SK-N-SH treated with all-trans-retinoic acid at 6 μM for 48 hours (cell line): ENCODE measurements at regions not wholly inside any gene's neighbourhood (a gene's known extent, or its start where the extent isn't known, plus 50 kb on each side); places are given as distances from the start of the nearest gene placed in this dataset.

Experiments
- ATAC-seq: fragments of 200-7000 bp; cut with Tn5 transposase; 3 replicates; pipeline ENCODE4 v1.9.1; 2020; ENCODE audit warnings: mild to moderate bottlenecking, moderate library complexity
- ARNTL ChIP-seq: fragments of 450-650 bp; formaldehyde crosslinking; IDR thresholded peaks from 2 replicates; pipeline ENCODE4 v1.5.0; 2020; ENCODE audit warnings: low read depth, mild to moderate bottlenecking, moderate library complexity, borderline replicate concordance
- BACH2 ChIP-seq: fragments of 250-450 bp; sonication (Bioruptor Pico); IDR thresholded peaks from 2 replicates; pipeline ENCODE4 v1.9.0; 2021; ENCODE audit warnings: mild to moderate bottlenecking, borderline replicate concordance
- CSDC2 ChIP-seq: fragments of 250-450 bp; sonication (Bioruptor Pico); IDR thresholded peaks from 2 replicates; pipeline ENCODE4 v1.5.0; 2020; ENCODE audit warnings: mild to moderate bottlenecking, moderate library complexity
- ESRRG ChIP-seq: fragments of 250-450 bp; sonication (Bioruptor Pico); IDR thresholded peaks from 2 replicates; pipeline ENCODE4 v1.6.1; 2021; ENCODE audit warnings: mild to moderate bottlenecking
- GLIS3 ChIP-seq: fragments of 250-450 bp; sonication (Bioruptor Pico); IDR thresholded peaks from 2 replicates; pipeline ENCODE4 v1.5.0; 2020; ENCODE audit warnings: mild to moderate bottlenecking, moderate library complexity
- ISL1 ChIP-seq: fragments of 250-450 bp; sonication (Bioruptor Pico); IDR thresholded peaks from 2 replicates; pipeline ENCODE4 v2.1.2; 2022; ENCODE audit warnings: mild to moderate bottlenecking, moderate library complexity
- PPARA ChIP-seq: fragments of 250-450 bp; sonication (Bioruptor Pico); IDR thresholded peaks from 2 replicates; pipeline ENCODE4 v1.5.0; 2020; ENCODE audit warnings: mild to moderate bottlenecking, borderline replicate concordance
- RARB ChIP-seq: fragments of 250-450 bp; sonication (Bioruptor Pico); IDR thresholded peaks from 2 replicates; pipeline ENCODE4 v1.8.0; 2021; ENCODE audit warnings: mild to moderate bottlenecking, moderate library complexity
- SNAI2 ChIP-seq: fragments of 250-450 bp; sonication (Bioruptor Pico); IDR thresholded peaks from 2 replicates; pipeline ENCODE4 v1.5.0; 2020; ENCODE audit warnings: mild to moderate bottlenecking, moderate library complexity
- TCF4 ChIP-seq: fragments of 250-450 bp; sonication (Bioruptor Pico); IDR thresholded peaks from 2 replicates; pipeline ENCODE4 v1.8.0; 2021; ENCODE audit warnings: mild to moderate bottlenecking, moderate library complexity, borderline replicate concordance
- TOX ChIP-seq: fragments of 250-450 bp; sonication (Bioruptor Pico); IDR thresholded peaks from 2 replicates; pipeline ENCODE4 v1.8.0; 2021; ENCODE audit warnings: mild to moderate bottlenecking, moderate library complexity, borderline replicate concordance
- ZC3H10 ChIP-seq: fragments of 250-450 bp; sonication (Bioruptor Pico); IDR thresholded peaks from 2 replicates; pipeline ENCODE4 v1.5.1; 2021; ENCODE audit warnings: mild to moderate bottlenecking, moderate library complexity
- ZFP3 ChIP-seq: fragments of 250-450 bp; sonication (Bioruptor Pico); IDR thresholded peaks from 2 replicates; pipeline ENCODE4 v1.5.0; 2020; ENCODE audit warnings: mild to moderate bottlenecking, moderate library complexity
- ZFP30 ChIP-seq: fragments of 450-650 bp; formaldehyde crosslinking; IDR thresholded peaks from 2 replicates; pipeline ENCODE4 v1.5.0; 2022; ENCODE audit warnings: mild to moderate bottlenecking, moderate library complexity
- ZNF70 ChIP-seq: fragments of 450-650 bp; formaldehyde crosslinking; IDR thresholded peaks from 2 replicates; pipeline ENCODE4 v1.5.0; 2020; ENCODE audit warnings: mild to moderate bottlenecking, moderate library complexity
- ZNF8 ChIP-seq: fragments of 450-650 bp; formaldehyde crosslinking; IDR thresholded peaks from 2 replicates; pipeline ENCODE4 v1.5.0; 2020; ENCODE audit warnings: mild to moderate bottlenecking, moderate library complexity
- TF ChIP-seq, protein P1 (sequence below): fragments of 250-450 bp; sonication (Bioruptor Pico); IDR thresholded peaks from 2 replicates; pipeline ENCODE4 v1.8.0; 2020; ENCODE audit warnings: mild to moderate bottlenecking, moderate library complexity, borderline replicate concordance
- TF ChIP-seq, protein P2 (sequence below): fragments of 250-450 bp; sonication (Bioruptor Pico); IDR thresholded peaks from 2 replicates; pipeline ENCODE4 v1.5.1; 2021; ENCODE audit warnings: mild to moderate bottlenecking, moderate library complexity
- TF ChIP-seq, protein P3 (sequence below): fragments of 250-450 bp; sonication (Bioruptor Pico); IDR thresholded peaks from 2 replicates; pipeline ENCODE4 v1.5.0; 2020; ENCODE audit warnings: mild to moderate bottlenecking, moderate library complexity
- TF ChIP-seq, protein P4 (sequence below): fragments of 250-450 bp; sonication (Bioruptor Pico); IDR thresholded peaks from 2 replicates; pipeline ENCODE4 v1.5.1; 2020; ENCODE audit warnings: low read depth, mild to moderate bottlenecking, moderate library complexity
- TF ChIP-seq, protein P5 (sequence below): fragments of 250-450 bp; sonication (Bioruptor Pico); IDR thresholded peaks from 2 replicates; pipeline ENCODE4 v1.8.0; 2021; ENCODE audit warnings: low read depth, mild to moderate bottlenecking, moderate library complexity, borderline replicate concordance

DNA sequence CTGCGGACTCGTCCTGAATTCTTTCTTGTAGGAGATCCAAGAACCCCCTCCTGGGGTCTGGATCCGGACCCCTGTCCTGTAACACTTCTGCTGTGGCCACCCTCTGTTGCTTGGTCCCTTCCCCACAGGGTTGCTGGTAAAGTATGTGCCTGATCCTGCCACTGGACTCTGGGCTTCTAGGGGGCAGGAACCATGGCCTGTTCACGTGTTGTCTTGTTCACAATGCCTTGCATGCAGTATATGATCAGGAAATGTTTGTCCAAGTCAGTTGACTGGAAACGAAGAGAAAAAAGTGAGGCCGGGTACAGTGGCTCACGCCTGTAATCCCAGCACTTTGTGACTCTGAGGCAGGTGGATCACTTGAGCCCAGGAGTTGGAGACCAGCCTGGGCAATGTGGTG lies 139.3 kb upstream of the ALDH1B1 start:
- no peak for ATAC-seq
- TF ChIP-seq ZFP3 (CRISPR knock-in tag): no peak
- no peak for TF ChIP-seq PPARA (CRISPR knock-in tag)
- TF ChIP-seq, protein P1, sequence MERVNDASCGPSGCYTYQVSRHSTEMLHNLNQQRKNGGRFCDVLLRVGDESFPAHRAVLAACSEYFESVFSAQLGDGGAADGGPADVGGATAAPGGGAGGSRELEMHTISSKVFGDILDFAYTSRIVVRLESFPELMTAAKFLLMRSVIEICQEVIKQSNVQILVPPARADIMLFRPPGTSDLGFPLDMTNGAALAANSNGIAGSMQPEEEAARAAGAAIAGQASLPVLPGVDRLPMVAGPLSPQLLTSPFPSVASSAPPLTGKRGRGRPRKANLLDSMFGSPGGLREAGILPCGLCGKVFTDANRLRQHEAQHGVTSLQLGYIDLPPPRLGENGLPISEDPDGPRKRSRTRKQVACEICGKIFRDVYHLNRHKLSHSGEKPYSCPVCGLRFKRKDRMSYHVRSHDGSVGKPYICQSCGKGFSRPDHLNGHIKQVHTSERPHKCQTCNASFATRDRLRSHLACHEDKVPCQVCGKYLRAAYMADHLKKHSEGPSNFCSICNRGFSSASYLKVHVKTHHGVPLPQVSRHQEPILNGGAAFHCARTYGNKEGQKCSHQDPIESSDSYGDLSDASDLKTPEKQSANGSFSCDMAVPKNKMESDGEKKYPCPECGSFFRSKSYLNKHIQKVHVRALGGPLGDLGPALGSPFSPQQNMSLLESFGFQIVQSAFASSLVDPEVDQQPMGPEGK (CRISPR knock-in tag): no peak
- TF ChIP-seq ARNTL (CRISPR knock-in tag): no peak
- no peak for TF ChIP-seq RARB (CRISPR knock-in tag)
- TF ChIP-seq TOX: no peak
- TF ChIP-seq, protein P2, sequence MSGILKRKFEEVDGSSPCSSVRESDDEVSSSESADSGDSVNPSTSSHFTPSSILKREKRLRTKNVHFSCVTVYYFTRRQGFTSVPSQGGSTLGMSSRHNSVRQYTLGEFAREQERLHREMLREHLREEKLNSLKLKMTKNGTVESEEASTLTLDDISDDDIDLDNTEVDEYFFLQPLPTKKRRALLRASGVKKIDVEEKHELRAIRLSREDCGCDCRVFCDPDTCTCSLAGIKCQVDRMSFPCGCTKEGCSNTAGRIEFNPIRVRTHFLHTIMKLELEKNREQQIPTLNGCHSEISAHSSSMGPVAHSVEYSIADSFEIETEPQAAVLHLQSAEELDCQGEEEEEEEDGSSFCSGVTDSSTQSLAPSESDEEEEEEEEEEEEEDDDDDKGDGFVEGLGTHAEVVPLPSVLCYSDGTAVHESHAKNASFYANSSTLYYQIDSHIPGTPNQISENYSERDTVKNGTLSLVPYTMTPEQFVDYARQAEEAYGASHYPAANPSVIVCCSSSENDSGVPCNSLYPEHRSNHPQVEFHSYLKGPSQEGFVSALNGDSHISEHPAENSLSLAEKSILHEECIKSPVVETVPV (CRISPR knock-in tag): no peak
- TF ChIP-seq, protein P3, sequence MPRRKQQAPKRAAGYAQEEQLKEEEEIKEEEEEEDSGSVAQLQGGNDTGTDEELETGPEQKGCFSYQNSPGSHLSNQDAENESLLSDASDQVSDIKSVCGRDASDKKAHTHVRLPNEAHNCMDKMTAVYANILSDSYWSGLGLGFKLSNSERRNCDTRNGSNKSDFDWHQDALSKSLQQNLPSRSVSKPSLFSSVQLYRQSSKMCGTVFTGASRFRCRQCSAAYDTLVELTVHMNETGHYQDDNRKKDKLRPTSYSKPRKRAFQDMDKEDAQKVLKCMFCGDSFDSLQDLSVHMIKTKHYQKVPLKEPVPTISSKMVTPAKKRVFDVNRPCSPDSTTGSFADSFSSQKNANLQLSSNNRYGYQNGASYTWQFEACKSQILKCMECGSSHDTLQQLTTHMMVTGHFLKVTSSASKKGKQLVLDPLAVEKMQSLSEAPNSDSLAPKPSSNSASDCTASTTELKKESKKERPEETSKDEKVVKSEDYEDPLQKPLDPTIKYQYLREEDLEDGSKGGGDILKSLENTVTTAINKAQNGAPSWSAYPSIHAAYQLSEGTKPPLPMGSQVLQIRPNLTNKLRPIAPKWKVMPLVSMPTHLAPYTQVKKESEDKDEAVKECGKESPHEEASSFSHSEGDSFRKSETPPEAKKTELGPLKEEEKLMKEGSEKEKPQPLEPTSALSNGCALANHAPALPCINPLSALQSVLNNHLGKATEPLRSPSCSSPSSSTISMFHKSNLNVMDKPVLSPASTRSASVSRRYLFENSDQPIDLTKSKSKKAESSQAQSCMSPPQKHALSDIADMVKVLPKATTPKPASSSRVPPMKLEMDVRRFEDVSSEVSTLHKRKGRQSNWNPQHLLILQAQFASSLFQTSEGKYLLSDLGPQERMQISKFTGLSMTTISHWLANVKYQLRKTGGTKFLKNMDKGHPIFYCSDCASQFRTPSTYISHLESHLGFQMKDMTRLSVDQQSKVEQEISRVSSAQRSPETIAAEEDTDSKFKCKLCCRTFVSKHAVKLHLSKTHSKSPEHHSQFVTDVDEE (CRISPR knock-in tag): no peak
- TF ChIP-seq GLIS3 (CRISPR knock-in tag): no peak
- TF ChIP-seq SNAI2 (CRISPR knock-in tag): no peak
- TF ChIP-seq ZFP30: no peak
- no peak for TF ChIP-seq CSDC2 (CRISPR knock-in tag)
- TF ChIP-seq ESRRG (CRISPR knock-in tag): no peak
- TF ChIP-seq, protein P4, sequence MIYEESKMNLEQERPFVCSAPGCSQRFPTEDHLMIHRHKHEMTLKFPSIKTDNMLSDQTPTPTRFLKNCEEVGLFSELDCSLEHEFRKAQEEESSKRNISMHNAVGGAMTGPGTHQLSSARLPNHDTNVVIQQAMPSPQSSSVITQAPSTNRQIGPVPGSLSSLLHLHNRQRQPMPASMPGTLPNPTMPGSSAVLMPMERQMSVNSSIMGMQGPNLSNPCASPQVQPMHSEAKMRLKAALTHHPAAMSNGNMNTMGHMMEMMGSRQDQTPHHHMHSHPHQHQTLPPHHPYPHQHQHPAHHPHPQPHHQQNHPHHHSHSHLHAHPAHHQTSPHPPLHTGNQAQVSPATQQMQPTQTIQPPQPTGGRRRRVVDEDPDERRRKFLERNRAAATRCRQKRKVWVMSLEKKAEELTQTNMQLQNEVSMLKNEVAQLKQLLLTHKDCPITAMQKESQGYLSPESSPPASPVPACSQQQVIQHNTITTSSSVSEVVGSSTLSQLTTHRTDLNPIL (CRISPR knock-in tag): no peak
- no peak for TF ChIP-seq ZNF70 (CRISPR knock-in tag)
- TF ChIP-seq TCF4: no peak
- TF ChIP-seq, protein P5, sequence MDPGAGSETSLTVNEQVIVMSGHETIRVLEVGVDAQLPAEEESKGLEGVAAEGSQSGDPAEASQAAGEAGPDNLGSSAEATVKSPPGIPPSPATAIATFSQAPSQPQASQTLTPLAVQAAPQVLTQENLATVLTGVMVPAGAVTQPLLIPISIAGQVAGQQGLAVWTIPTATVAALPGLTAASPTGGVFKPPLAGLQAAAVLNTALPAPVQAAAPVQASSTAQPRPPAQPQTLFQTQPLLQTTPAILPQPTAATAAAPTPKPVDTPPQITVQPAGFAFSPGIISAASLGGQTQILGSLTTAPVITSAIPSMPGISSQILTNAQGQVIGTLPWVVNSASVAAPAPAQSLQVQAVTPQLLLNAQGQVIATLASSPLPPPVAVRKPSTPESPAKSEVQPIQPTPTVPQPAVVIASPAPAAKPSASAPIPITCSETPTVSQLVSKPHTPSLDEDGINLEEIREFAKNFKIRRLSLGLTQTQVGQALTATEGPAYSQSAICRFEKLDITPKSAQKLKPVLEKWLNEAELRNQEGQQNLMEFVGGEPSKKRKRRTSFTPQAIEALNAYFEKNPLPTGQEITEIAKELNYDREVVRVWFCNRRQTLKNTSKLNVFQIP (CRISPR knock-in tag): no peak
- TF ChIP-seq ZC3H10 (CRISPR knock-in tag): no peak

DNA sequence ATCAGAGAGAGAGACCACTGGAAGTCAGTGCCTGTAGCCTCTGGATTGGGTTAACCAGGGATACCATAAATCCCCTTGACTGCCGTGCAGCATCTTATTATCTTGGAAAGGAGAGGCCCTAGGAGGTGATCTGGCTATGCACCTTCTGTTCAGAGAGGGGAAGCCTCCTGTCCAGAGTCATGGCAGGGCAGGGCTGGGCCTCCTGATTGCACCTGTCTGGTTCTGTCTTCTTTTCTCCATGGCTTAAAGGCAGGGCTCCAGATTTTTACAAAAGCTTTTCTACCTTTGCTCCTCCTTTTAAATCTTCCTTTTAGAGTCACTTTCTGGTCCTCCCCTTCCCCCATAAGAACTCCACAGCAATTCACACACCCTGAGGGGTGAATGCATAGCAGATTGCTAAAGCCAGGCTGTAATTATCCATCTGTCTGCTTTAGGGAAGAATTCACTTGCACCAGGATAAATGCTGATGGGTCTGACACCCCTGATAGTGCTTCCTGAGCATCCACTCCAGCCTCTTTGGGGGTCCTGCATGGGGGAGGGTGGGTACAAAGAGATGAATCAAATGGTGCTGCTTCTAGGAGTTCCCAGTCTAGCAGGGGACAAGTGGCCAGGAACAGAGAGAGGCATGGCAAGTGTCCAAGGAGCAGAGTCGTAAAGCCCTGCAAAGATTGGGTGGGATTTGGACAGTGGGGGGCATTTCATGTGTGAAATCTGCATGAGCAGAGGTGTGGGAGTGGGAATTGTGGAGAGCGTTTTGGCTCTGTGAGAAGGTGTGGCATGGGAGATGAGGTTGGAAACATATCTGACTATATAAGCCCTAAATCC lies 141.3 kb upstream of the ALDH1B1 start:
- no peak for ATAC-seq
- TF ChIP-seq, protein P4 (CRISPR knock-in tag): no peak
- TF ChIP-seq, protein P5 (CRISPR knock-in tag): no peak
- TF ChIP-seq, protein P1 (CRISPR knock-in tag): no peak
- TF ChIP-seq ZFP3 (CRISPR knock-in tag) (no peak), ISL1 (CRISPR knock-in tag) (no peak), ZFP30 (no peak), TOX (no peak), GLIS3 (CRISPR knock-in tag) (no peak), ZNF70 (CRISPR knock-in tag) (no peak), ESRRG (CRISPR knock-in tag) (no peak), BACH2 (CRISPR knock-in tag) (no peak), ZC3H10 (CRISPR knock-in tag) (no peak), CSDC2 (CRISPR knock-in tag) (no peak), ZNF8 (no peak)
